ENCODE measurements at regions not wholly inside any gene's neighbourhood (a gene's known extent, or its start where the extent isn't known, plus 50 kb on each side); places are given as distances from the start of the nearest gene placed in this dataset.

- Histone ChIP-seq H3K4me1 (ENCODE audit: insufficient read depth, low read length) (no peaks in the 10 kb centered on the region), H3K9ac (ENCODE audit: low read length) (no peak overlapping the region), H3K27ac (ENCODE audit: low read depth, low read length) (no peak overlapping the region), H3K27me3 (ENCODE audit: insufficient read depth, low read length) (no peaks in the 10 kb centered on the region), H4K20me1 (ENCODE audit: insufficient read depth, low read length) (no peaks in the 10 kb centered on the region), H3K4me2 (ENCODE audit: low read length) (no peak overlapping the region), H3K9me3 (ENCODE audit: insufficient read depth, low read depth, low read length) (no peaks in the 10 kb centered on the region), H3K4me3 (ENCODE audit: insufficient read depth, low read depth, low read length) (no peak overlapping the region), H3K36me3 (ENCODE audit: insufficient read depth, low read length) (no peaks in the 10 kb centered on the region), H2AFZ (ENCODE audit: low read depth, low read length) (no peak overlapping the region), H3K79me2 (ENCODE audit: insufficient read depth, low read length) (no peaks in the 10 kb centered on the region)
- Mint-ChIP-seq H3K9me3 (ENCODE audit: unreplicated experiment) (peaks cover 5% of the 10 kb centered on the region), H3K27me3 (ENCODE audit: low read depth, unreplicated experiment) (no peaks in the 10 kb centered on the region), H3K27ac (ENCODE audit: unreplicated experiment) (no peak overlapping the region), H3K4me3 (ENCODE audit: unreplicated experiment) (no peak overlapping the region), H3K36me3 (ENCODE audit: low read depth, unreplicated experiment) (no peaks in the 10 kb centered on the region), H3K4me1 (ENCODE audit: low read depth, unreplicated experiment) (no peaks in the 10 kb centered on the region)
- FAIRE-seq (no peak), DNase-seq (ENCODE audit: low read depth) (no peak)
- TF ChIP-seq, protein P1, sequence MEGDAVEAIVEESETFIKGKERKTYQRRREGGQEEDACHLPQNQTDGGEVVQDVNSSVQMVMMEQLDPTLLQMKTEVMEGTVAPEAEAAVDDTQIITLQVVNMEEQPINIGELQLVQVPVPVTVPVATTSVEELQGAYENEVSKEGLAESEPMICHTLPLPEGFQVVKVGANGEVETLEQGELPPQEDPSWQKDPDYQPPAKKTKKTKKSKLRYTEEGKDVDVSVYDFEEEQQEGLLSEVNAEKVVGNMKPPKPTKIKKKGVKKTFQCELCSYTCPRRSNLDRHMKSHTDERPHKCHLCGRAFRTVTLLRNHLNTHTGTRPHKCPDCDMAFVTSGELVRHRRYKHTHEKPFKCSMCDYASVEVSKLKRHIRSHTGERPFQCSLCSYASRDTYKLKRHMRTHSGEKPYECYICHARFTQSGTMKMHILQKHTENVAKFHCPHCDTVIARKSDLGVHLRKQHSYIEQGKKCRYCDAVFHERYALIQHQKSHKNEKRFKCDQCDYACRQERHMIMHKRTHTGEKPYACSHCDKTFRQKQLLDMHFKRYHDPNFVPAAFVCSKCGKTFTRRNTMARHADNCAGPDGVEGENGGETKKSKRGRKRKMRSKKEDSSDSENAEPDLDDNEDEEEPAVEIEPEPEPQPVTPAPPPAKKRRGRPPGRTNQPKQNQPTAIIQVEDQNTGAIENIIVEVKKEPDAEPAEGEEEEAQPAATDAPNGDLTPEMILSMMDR (IDR thresholded peaks at IDR 0.05; ENCODE audit: insufficient read depth, low read depth, low read length): no peak
- no peak for TF ChIP-seq EZH2 (IDR thresholded peaks at IDR 0.05; ENCODE audit: insufficient read depth, low read length)
Observed at GRCh38 chr11:36874291-36874690, 276.3 kb upstream of the RAG2 start.

DNA sequence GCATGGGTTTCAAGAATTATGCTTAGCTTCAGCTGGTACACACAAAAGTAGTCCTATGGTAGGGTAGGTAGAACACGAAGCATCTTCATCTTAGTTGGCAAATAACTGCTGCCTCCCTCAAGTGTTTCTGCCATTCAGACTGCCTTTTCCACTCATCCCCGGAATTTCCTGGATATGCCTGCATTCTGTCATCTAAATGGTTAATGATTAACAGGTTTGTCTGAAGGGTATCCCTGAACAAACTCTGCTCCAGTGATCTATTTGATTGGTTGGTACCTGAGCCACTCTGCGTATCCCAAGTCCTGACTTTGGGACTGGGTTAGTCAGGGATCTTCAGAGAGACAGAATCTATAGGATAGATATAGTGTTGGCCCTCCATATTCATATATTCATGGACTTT is 272.3 kb upstream of the RAG2 start:
- no peaks in the 10 kb centered on the region for H3K9me3 ChIP-seq (ENCODE audit: insufficient read depth, low read depth, low read length)
- H3K4me2 ChIP-seq (ENCODE audit: low read length): no peak overlapping the region
- Mint-ChIP-seq H3K9me3 (ENCODE audit: unreplicated experiment) (peaks cover 7% of the 10 kb centered on the region), H3K36me3 (ENCODE audit: low read depth, unreplicated experiment) (no peaks in the 10 kb centered on the region), H3K4me1 (ENCODE audit: low read depth, unreplicated experiment) (no peaks in the 10 kb centered on the region), H3K27ac (ENCODE audit: unreplicated experiment) (no peak overlapping the region), H3K27me3 (ENCODE audit: low read depth, unreplicated experiment) (no peaks in the 10 kb centered on the region), H3K4me3 (ENCODE audit: unreplicated experiment) (no peak overlapping the region)
- H4K20me1 ChIP-seq (ENCODE audit: insufficient read depth, low read length): no peaks in the 10 kb centered on the region
- no peak overlapping the region for H2AFZ ChIP-seq (ENCODE audit: low read depth, low read length)
- H3K27ac ChIP-seq (ENCODE audit: low read depth, low read length): no peak overlapping the region
- FAIRE-seq (no peak), DNase-seq (ENCODE audit: low read depth) (no peak)
- H3K27me3 ChIP-seq (ENCODE audit: insufficient read depth, low read length): no peaks in the 10 kb centered on the region
- TF ChIP-seq, protein P1 (IDR thresholded peaks at IDR 0.05; ENCODE audit: insufficient read depth, low read depth, low read length): no peak
- no peak for TF ChIP-seq EZH2 (IDR thresholded peaks at IDR 0.05; ENCODE audit: insufficient read depth, low read length)
- no peaks in the 10 kb centered on the region for H3K36me3 ChIP-seq (ENCODE audit: insufficient read depth, low read length)
- H3K4me1 ChIP-seq (ENCODE audit: insufficient read depth, low read length): no peaks in the 10 kb centered on the region
- no peak overlapping the region for H3K9ac ChIP-seq (ENCODE audit: low read length)
- H3K4me3 ChIP-seq (ENCODE audit: insufficient read depth, low read depth, low read length): no peak overlapping the region
- H3K79me2 ChIP-seq (ENCODE audit: insufficient read depth, low read length): no peaks in the 10 kb centered on the region

- Histone ChIP-seq H3K4me1 (ENCODE audit: insufficient read depth, low read length) (no peaks in the 10 kb centered on the region), H3K4me3 (ENCODE audit: insufficient read depth, low read depth, low read length) (no peak overlapping the region), H3K36me3 (ENCODE audit: insufficient read depth, low read length) (no peaks in the 10 kb centered on the region), H3K4me2 (ENCODE audit: low read length) (no peak overlapping the region), H3K79me2 (ENCODE audit: insufficient read depth, low read length) (no peaks in the 10 kb centered on the region), H3K9ac (ENCODE audit: low read length) (no peak overlapping the region), H3K9me3 (ENCODE audit: insufficient read depth, low read depth, low read length) (no peaks in the 10 kb centered on the region), H2AFZ (ENCODE audit: low read depth, low read length) (no peak overlapping the region), H4K20me1 (ENCODE audit: insufficient read depth, low read length) (no peaks in the 10 kb centered on the region), H3K27ac (ENCODE audit: low read depth, low read length) (no peak overlapping the region), H3K27me3 (ENCODE audit: insufficient read depth, low read length) (no peaks in the 10 kb centered on the region)
- DNase-seq (ENCODE audit: low read depth) (no peak), FAIRE-seq (no peak)
- TF ChIP-seq, protein P1 (IDR thresholded peaks at IDR 0.05; ENCODE audit: insufficient read depth, low read depth, low read length): no peak
- Mint-ChIP-seq H3K9me3 (ENCODE audit: unreplicated experiment) (peaks cover 4% of the 10 kb centered on the region), H3K4me3 (ENCODE audit: unreplicated experiment) (no peak overlapping the region), H3K27ac (ENCODE audit: unreplicated experiment) (no peak overlapping the region), H3K36me3 (ENCODE audit: low read depth, unreplicated experiment) (no peaks in the 10 kb centered on the region), H3K27me3 (ENCODE audit: low read depth, unreplicated experiment) (no peaks in the 10 kb centered on the region), H3K4me1 (ENCODE audit: low read depth, unreplicated experiment) (no peaks in the 10 kb centered on the region)
Observed at GRCh38 chr11:36868380-36868779, 270.3 kb upstream of the RAG2 start.
